ENCODE measurements at regions not wholly inside any gene's neighbourhood (a gene's known extent, or its start where the extent isn't known, plus 50 kb on each side); places are given as distances from the start of the nearest gene placed in this dataset.
"Not testable (repeated sequence)": the region's sequence is repeated elsewhere in the genome, so short reads cannot be mapped to it uniquely, and the experiment has no call there.

GRCh38 chr2:221997683-221998082, 301.1 kb downstream of the PAX3 start:
- no peak for DNase-seq

GRCh38 chr2:221997100-221997499, 301.7 kb downstream of the PAX3 start:
- peak; percentile 3 for DNase-seq

- no peak for DNase-seq
Measured at GRCh38 chr2:221994926-221995325, 303.9 kb downstream of the PAX3 start.

- not testable (repeated sequence) for DNase-seq
Measured at GRCh38 chr2:221984376-221984775, 314.4 kb downstream of the PAX3 start.

GRCh38 chr2:221981912-221982470, 316.8 kb downstream of the PAX3 start:
- no peak for DNase-seq

- no peak for DNase-seq
Measured at GRCh38 chr2:221975151-221975550, 323.6 kb downstream of the PAX3 start.

- no peak for DNase-seq
Measured at GRCh38 chr2:221973902-221974301, 324.9 kb downstream of the PAX3 start.

GRCh38 chr2:221973502-221973901, 325.3 kb downstream of the PAX3 start:
- no peak for DNase-seq

GRCh38 chr2:221972813-221973478, 325.9 kb downstream of the PAX3 start:
- DNase-seq, result no peak

- no peak for DNase-seq
Measured at GRCh38 chr2:221970389-221970788, 328.4 kb downstream of the PAX3 start.

- DNase-seq, result no peak
Measured at GRCh38 chr2:221969830-221970144, 329.0 kb downstream of the PAX3 start.

- DNase-seq, result peak; percentile 82
Measured at GRCh38 chr2:221969087-221969829, 329.5 kb downstream of the PAX3 start.

GRCh38 chr2:221962186-221962585, 336.6 kb downstream of the PAX3 start:
- no peak for DNase-seq

GRCh38 chr2:221961561-221961960, 337.2 kb downstream of the PAX3 start:
- DNase-seq, result no peak

- no peak for DNase-seq
Measured at GRCh38 chr2:221958224-221958623, 340.6 kb downstream of the PAX3 start.

GRCh38 chr2:221948076-221948475, 350.7 kb downstream of the PAX3 start:
- DNase-seq, result peak; percentile 66

- DNase-seq, result not testable (repeated sequence)
Measured at GRCh38 chr2:221944452-221944851, 354.3 kb downstream of the PAX3 start.

- DNase-seq, result no peak
Measured at GRCh38 chr2:221943076-221943810, 355.6 kb downstream of the PAX3 start.

- no peak for DNase-seq
Measured at GRCh38 chr2:221931251-221931991, 359.3 kb upstream of the EPHA4 start.

- DNase-seq, result no peak
Measured at GRCh38 chr2:221929259-221929658, 357.2 kb upstream of the EPHA4 start.

GRCh38 chr2:221926327-221926726, 354.2 kb upstream of the EPHA4 start:
- DNase-seq, result no peak

- peak; percentile 28 for DNase-seq
Measured at GRCh38 chr2:221924576-221924975, 352.5 kb upstream of the EPHA4 start.

- no peak for DNase-seq
Measured at GRCh38 chr2:221915926-221916325, 343.8 kb upstream of the EPHA4 start.
